Hepatocyte (in vitro differentiated cells): ENCODE measurements at regions not wholly inside any gene's neighbourhood (a gene's known extent, or its start where the extent isn't known, plus 50 kb on each side); places are given as distances from the start of the nearest gene placed in this dataset.

ENCODE experiments used
- DNase-seq: peaks from one replicate; pipeline ENCODE4 v3.0.0-alpha.2; 2016; ENCODE audit warnings: low spot score
- H2AFZ ChIP-seq: fragments of 200-600 bp; sonication (generic); 2 replicates; pipeline ENCODE4 v1.6.0; 2016; ENCODE audit warnings: antibody characterized with exemption, mild to moderate bottlenecking
- H3K27ac ChIP-seq: fragments of 200-600 bp; sonication (generic); 2 replicates; pipeline ENCODE4 v1.5.1; 2016; ENCODE audit warnings: mild to moderate bottlenecking
- H3K27me3 ChIP-seq: fragments of 200-600 bp; sonication (generic); 2 replicates; pipeline ENCODE4 v1.6.1; 2016
- H3K36me3 ChIP-seq: fragments of 200-600 bp; sonication (generic); replicated peaks from 2 replicates; pipeline ENCODE4 v1.5.1; 2016; ENCODE audit warnings: low read depth; ENCODE audit not compliant: insufficient read depth
- H3K4me1 ChIP-seq: fragments of 200-600 bp; sonication (generic); 2 replicates; pipeline ENCODE4 v1.5.1; 2016; ENCODE audit warnings: mild to moderate bottlenecking, moderate library complexity; ENCODE audit not compliant: insufficient read depth
- H3K4me2 ChIP-seq: fragments of 200-600 bp; sonication (generic); 2 replicates; pipeline ENCODE4 v1.6.0; 2016
- H3K4me3 ChIP-seq: fragments of 200-600 bp; sonication (generic); 2 replicates; pipeline ENCODE4 v1.5.1; 2016; ENCODE audit warnings: mild to moderate bottlenecking
- H3K79me2 ChIP-seq: fragments of 200-600 bp; sonication (generic); 2 replicates; pipeline ENCODE4 v1.6.0; 2017; ENCODE audit warnings: mild to moderate bottlenecking
- H3K9me2 ChIP-seq: fragments of 200-600 bp; sonication (generic); replicated peaks from 2 replicates; pipeline ENCODE4 v1.6.0; 2017; ENCODE audit warnings: mild to moderate bottlenecking; ENCODE audit not compliant: insufficient read depth
- H3K9me3 ChIP-seq: fragments of 200-600 bp; sonication (generic); 2 replicates; pipeline ENCODE4 v1.5.1; 2016; ENCODE audit warnings: low read depth, mild to moderate bottlenecking
- H4K20me1 ChIP-seq: fragments of 200-600 bp; sonication (generic); 2 replicates; pipeline ENCODE4 v1.6.0; 2016; ENCODE audit warnings: mild to moderate bottlenecking; ENCODE audit not compliant: insufficient read depth, poor library complexity, severe bottlenecking
- EZH2 ChIP-seq: fragments of 200-600 bp; sonication (generic); IDR thresholded peaks from 2 replicates; pipeline ENCODE4 v1.6.1; 2016; ENCODE audit warnings: antibody characterized with exemption, mild to moderate bottlenecking, borderline replicate concordance
- EZH2phosphoT487 ChIP-seq: fragments of 200-600 bp; sonication (generic); IDR thresholded peaks from one replicate; pipeline ENCODE4 v1.6.1; 2018; ENCODE audit warnings: antibody characterized with exemption, mild to moderate bottlenecking, low read depth, moderate library complexity; ENCODE audit not compliant: unreplicated experiment, severe bottlenecking
- WGBS: methylation state at CpG from one replicate; pipeline ENCODE4 v1.1.6; 2016; ENCODE audit warnings: low lambda C conversion rate; ENCODE audit errors: missing lambda C conversion rate; 5-methylcytosine and 5-hydroxymethylcytosine counted together
- TF ChIP-seq, protein P1 (sequence below): fragments of 200-600 bp; sonication (generic); IDR thresholded peaks from 2 replicates; pipeline ENCODE4 v1.5.1; 2016; ENCODE audit warnings: antibody characterized with exemption, mild to moderate bottlenecking; ENCODE audit not compliant: poor library complexity

DNA sequence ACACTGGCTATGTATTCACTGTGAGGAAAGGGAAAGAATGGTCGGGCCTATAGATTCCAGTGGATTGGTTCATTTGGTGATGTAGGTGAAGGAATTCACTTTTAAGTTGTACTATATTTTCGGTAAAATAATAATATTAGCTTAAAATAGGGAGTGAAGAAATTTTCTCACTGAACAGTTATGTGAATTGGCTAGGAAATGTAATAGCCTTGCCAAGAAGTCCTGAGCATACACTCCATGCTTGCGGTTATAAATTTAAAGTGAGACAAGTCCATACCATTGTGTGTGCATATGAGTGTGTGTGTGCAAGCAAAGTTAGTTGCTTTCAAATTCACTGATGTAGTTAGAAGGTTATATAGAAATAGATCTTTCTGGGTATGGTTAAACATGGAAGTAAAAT, 1651.0 kb downstream of the NCAM2 start:
- no peak for DNase-seq
- H3K27ac ChIP-seq = no peak overlapping the region
- no peaks in the 10 kb centered on the region for H3K36me3 ChIP-seq
- H3K79me2 ChIP-seq = no peaks in the 10 kb centered on the region
- WGBS = 90% methylated on average over 3 of the region's 3 CpGs
- no peaks in the 10 kb centered on the region for H3K9me2 ChIP-seq
- no peak for TF ChIP-seq EZH2
- TF ChIP-seq, protein P1, sequence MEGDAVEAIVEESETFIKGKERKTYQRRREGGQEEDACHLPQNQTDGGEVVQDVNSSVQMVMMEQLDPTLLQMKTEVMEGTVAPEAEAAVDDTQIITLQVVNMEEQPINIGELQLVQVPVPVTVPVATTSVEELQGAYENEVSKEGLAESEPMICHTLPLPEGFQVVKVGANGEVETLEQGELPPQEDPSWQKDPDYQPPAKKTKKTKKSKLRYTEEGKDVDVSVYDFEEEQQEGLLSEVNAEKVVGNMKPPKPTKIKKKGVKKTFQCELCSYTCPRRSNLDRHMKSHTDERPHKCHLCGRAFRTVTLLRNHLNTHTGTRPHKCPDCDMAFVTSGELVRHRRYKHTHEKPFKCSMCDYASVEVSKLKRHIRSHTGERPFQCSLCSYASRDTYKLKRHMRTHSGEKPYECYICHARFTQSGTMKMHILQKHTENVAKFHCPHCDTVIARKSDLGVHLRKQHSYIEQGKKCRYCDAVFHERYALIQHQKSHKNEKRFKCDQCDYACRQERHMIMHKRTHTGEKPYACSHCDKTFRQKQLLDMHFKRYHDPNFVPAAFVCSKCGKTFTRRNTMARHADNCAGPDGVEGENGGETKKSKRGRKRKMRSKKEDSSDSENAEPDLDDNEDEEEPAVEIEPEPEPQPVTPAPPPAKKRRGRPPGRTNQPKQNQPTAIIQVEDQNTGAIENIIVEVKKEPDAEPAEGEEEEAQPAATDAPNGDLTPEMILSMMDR = no peak
- TF ChIP-seq EZH2phosphoT487 = no peak
- no peaks in the 10 kb centered on the region for H3K9me3 ChIP-seq
- H3K4me1 ChIP-seq = no peaks in the 10 kb centered on the region
- H4K20me1 ChIP-seq = no peaks in the 10 kb centered on the region
- H3K4me2 ChIP-seq = no peak overlapping the region
- H2AFZ ChIP-seq = no peak overlapping the region
- no peaks in the 10 kb centered on the region for H3K27me3 ChIP-seq
- no peak overlapping the region for H3K4me3 ChIP-seq

DNA sequence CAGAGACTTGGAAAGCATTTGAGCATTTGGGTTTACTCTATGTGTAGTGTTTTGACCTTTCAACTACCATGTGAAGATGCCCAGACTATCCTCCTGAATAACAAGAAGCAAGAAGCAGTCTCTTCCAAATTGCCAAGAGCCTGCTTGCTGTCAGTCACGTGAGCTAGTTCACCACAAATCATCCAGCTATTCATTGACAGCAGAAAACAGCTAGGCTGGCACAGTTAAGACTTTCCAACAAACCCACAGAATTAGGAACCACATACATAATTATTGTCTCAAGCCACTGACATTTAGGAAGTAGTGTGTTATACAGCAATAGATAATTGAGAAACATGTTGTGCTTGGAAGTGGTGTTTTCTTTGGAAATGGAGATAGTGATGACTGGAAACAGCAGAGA, 1652.0 kb downstream of the NCAM2 start:
- TF ChIP-seq EZH2 (no peak), EZH2phosphoT487 (no peak)
- TF ChIP-seq, protein P1 = no peak
- H2AFZ ChIP-seq = no peak overlapping the region
- no peaks in the 10 kb centered on the region for H4K20me1 ChIP-seq
- no peak overlapping the region for H3K27ac ChIP-seq
- H3K9me2 ChIP-seq = no peaks in the 10 kb centered on the region
- H3K4me1 ChIP-seq = no peaks in the 10 kb centered on the region
- H3K4me2 ChIP-seq = no peak overlapping the region
- no peak for DNase-seq
- 84% methylated on average over 1 of the region's 1 CpG for WGBS
- H3K79me2 ChIP-seq = no peaks in the 10 kb centered on the region
- no peaks in the 10 kb centered on the region for H3K36me3 ChIP-seq
- no peaks in the 10 kb centered on the region for H3K27me3 ChIP-seq
- H3K4me3 ChIP-seq = no peak overlapping the region
- no peaks in the 10 kb centered on the region for H3K9me3 ChIP-seq

DNA sequence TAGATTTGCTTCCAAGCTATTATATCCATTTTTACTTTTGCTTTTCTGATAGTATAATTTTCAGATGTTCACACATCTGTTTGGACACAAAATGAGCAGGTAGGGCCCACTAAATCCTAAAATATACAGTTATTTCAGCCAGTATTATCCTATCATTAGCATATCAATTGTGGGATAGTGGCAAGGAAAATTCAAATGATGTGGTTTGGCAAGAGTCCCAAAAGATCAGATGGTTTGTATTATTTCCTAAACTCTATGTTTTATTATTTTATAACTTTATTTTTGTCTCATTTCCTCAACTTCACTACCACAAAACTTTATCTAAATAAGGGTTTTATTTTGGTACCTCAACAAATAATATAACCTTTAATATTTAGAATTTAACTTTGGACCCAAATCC, 1659.6 kb downstream of the NCAM2 start:
- no peaks in the 10 kb centered on the region for H3K9me2 ChIP-seq
- H4K20me1 ChIP-seq = no peaks in the 10 kb centered on the region
- H2AFZ ChIP-seq = no peak overlapping the region
- no peak for DNase-seq
- H3K4me1 ChIP-seq = no peaks in the 10 kb centered on the region
- no peak overlapping the region for H3K4me2 ChIP-seq
- no peak for TF ChIP-seq EZH2phosphoT487
- TF ChIP-seq, protein P1 = no peak
- no peak for TF ChIP-seq EZH2
- no peaks in the 10 kb centered on the region for H3K36me3 ChIP-seq
- H3K4me3 ChIP-seq = no peak overlapping the region
- H3K27me3 ChIP-seq = no peaks in the 10 kb centered on the region
- H3K27ac ChIP-seq = no peak overlapping the region
- no peaks in the 10 kb centered on the region for H3K9me3 ChIP-seq
- H3K79me2 ChIP-seq = no peaks in the 10 kb centered on the region

DNA sequence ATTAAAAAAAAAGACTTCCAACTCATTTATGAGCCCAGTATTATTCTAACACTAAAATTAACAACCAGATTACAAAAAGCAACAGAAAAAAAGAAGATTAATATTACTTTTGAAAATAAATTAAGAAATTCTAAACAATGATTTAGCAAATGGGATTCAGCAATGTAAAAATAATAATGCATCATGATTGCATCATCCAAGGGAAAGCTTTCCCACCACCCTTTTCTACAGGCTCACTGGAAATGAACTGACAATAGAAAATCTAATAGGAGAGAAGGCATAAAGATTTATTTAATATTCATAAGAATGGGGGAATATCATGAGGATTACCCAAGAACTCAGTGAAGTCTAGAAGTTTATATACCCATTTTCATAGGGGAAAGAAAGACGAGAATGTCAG, 1671.9 kb downstream of the NCAM2 start:
- TF ChIP-seq, protein P1 = no peak
- TF ChIP-seq EZH2phosphoT487 (no peak), EZH2 (no peak)
- no peaks in the 10 kb centered on the region for H3K36me3 ChIP-seq
- no peaks in the 10 kb centered on the region for H3K9me3 ChIP-seq
- no peak for DNase-seq
- H4K20me1 ChIP-seq = no peaks in the 10 kb centered on the region
- H3K4me2 ChIP-seq = no peak overlapping the region
- H3K4me3 ChIP-seq = no peak overlapping the region
- H3K79me2 ChIP-seq = no peaks in the 10 kb centered on the region
- no peaks in the 10 kb centered on the region for H3K27me3 ChIP-seq
- no peaks in the 10 kb centered on the region for H3K9me2 ChIP-seq
- no peaks in the 10 kb centered on the region for H3K4me1 ChIP-seq
- no peak overlapping the region for H2AFZ ChIP-seq
- H3K27ac ChIP-seq = no peak overlapping the region
- 90% methylated on average over 1 of the region's 1 CpG for WGBS
